ENCODE measurements at regions not wholly inside any gene's neighbourhood (a gene's known extent, or its start where the extent isn't known, plus 50 kb on each side); places are given as distances from the start of the nearest gene placed in this dataset.
A peak's percentile ranks its signal among the peaks of the same experiment; 100 is the strongest.

DNA sequence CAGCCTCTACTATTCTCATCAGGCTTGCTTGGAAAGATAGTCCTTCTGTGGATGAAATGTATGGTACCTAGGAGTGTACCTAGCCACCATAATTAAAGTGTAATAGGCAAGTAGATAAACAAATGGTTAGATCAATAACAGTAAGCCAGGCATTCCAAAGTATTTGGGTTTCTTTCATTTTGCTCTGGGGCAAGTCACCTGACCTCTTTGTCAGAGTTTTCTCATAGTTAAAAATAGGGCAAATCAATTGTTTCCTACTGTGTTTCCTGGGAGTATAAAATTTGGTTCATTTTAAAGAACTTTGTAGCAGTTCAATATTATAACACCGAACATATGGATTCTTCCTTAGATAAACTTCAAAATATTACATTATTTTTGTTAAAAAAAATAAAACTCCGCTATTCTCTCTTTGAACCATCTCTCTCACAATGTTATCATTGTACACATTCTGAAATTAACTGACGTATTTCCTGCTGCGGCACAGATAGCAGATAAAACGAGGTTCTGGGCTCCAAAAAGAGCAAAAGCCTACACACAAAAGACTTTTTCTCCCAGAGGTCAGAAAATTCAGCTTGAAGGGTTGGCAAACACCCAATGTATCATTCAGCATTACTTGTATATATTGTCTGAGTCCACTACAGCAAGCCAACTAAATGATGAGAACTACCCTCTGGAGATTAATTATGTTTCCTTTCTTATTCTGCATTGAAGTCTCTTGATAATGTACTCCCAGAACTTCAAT, 267.9 kb downstream of the COX7C start:
- peak; percentile 18 for DNase-seq (ENCODE audit: low read depth)
- no peak overlapping the region for H3K4me3 ChIP-seq (ENCODE audit: low read depth, low read length)
- no peak for TF ChIP-seq CTCF (IDR thresholded peaks at IDR 0.05; ENCODE audit: insufficient read depth, low read length)

- no peak overlapping the region for H3K4me3 ChIP-seq (ENCODE audit: low read depth, low read length)
- no peak for TF ChIP-seq CTCF (IDR thresholded peaks at IDR 0.05; ENCODE audit: insufficient read depth, low read length)
- DNase-seq (ENCODE audit: low read depth) = no peak
Measured at GRCh38 chr5:86890375-86890774, 272.6 kb downstream of the COX7C start.

DNA sequence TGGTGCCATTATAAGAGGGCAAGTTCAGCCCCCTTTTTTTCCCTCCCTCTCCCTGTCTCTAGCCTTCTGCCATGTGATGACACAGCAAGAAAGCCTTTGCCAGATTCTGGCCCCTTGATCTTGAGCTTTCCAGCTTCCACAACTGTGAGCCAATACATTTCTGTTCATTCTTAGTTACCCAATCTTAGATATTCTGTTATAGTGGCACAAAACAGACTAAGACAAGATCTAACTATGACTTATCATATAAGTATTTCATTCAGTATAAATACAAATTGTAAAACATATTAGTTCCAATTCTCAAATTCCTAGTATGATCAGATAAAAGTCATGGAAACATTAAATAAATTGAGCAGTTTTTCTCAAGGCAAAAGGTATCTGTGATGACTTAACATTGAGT, 276.3 kb downstream of the COX7C start:
- H3K4me3 ChIP-seq (ENCODE audit: low read depth, low read length) = no peak overlapping the region
- no peak for TF ChIP-seq CTCF (IDR thresholded peaks at IDR 0.05; ENCODE audit: insufficient read depth, low read length)
- DNase-seq (ENCODE audit: low read depth) = no peak

- no peak for DNase-seq (ENCODE audit: low read depth)
- no peak overlapping the region for H3K4me3 ChIP-seq (ENCODE audit: low read depth, low read length)
- no peak for TF ChIP-seq CTCF (IDR thresholded peaks at IDR 0.05; ENCODE audit: insufficient read depth, low read length)
Measured at GRCh38 chr5:86896916-86897315, 279.2 kb downstream of the COX7C start.

- H3K4me3 ChIP-seq (ENCODE audit: low read depth, low read length) = no peak overlapping the region
- peak; percentile 51 for DNase-seq (ENCODE audit: low read depth)
- TF ChIP-seq CTCF (IDR thresholded peaks at IDR 0.05; ENCODE audit: insufficient read depth, low read length) = no peak
Measured at GRCh38 chr5:86909418-86910295, 291.9 kb downstream of the COX7C start.

- no peak for TF ChIP-seq CTCF (IDR thresholded peaks at IDR 0.05; ENCODE audit: insufficient read depth, low read length)
- DNase-seq (ENCODE audit: low read depth) = peak; percentile 37
- no peak overlapping the region for H3K4me3 ChIP-seq (ENCODE audit: low read depth, low read length)
Measured at GRCh38 chr5:86917117-86917579, 299.4 kb downstream of the COX7C start.

Data from fibroblast of the aortic adventitia (primary cell).